GM21381 (cell line): ENCODE measurements at regions not wholly inside any gene's neighbourhood (a gene's known extent, or its start where the extent isn't known, plus 50 kb on each side); places are given as distances from the start of the nearest gene placed in this dataset.
"Not testable (repeated sequence)": the region's sequence is repeated elsewhere in the genome, so short reads cannot be mapped to it uniquely, and the experiment has no call there.

Experiments used
- ATAC-seq: cut with Tn5 transposase; IDR thresholded peaks from one replicate; pipeline ENCODE4 v1.9.1; 2021; ENCODE audit warnings: mild to moderate bottlenecking, moderate library complexity; ENCODE audit not compliant: unreplicated experiment

- ATAC-seq: no peak
These were observed 93.4 kb upstream of the WSB1 start for GRCh38 chr17:27200476-27200875.

- no peak for ATAC-seq
These were observed 90.7 kb upstream of the WSB1 start for GRCh38 chr17:27203241-27203640.

- ATAC-seq: no peak
These were observed 87.5 kb upstream of the WSB1 start for GRCh38 chr17:27206447-27206846.

- no peak for ATAC-seq
These were observed 86.8 kb upstream of the WSB1 start for GRCh38 chr17:27207073-27207513.

- not testable (repeated sequence) for ATAC-seq
These were observed 85.5 kb upstream of the WSB1 start for GRCh38 chr17:27208370-27208769.

GRCh38 chr17:27209316-27209715, 84.6 kb upstream of the WSB1 start:
- no peak for ATAC-seq

- ATAC-seq: not testable (repeated sequence)
These were observed 83.1 kb upstream of the WSB1 start for GRCh38 chr17:27210809-27211208.

- ATAC-seq: no peak
These were observed 77.1 kb upstream of the WSB1 start for GRCh38 chr17:27216836-27217235.

- ATAC-seq: peak; percentile 75
These were observed 76.3 kb upstream of the WSB1 start for GRCh38 chr17:27217631-27218030.

GRCh38 chr17:27218041-27218440, 75.9 kb upstream of the WSB1 start:
- ATAC-seq: no peak

GRCh38 chr17:27218719-27219488, 75.0 kb upstream of the WSB1 start:
- peak; percentile 77 for ATAC-seq

- no peak for ATAC-seq
These were observed 71.4 kb upstream of the WSB1 start for GRCh38 chr17:27222515-27222914.

- no peak for ATAC-seq
These were observed 69.2 kb upstream of the WSB1 start for GRCh38 chr17:27224526-27225315.

GRCh38 chr17:27226611-27227230, 67.2 kb upstream of the WSB1 start:
- no peak for ATAC-seq

GRCh38 chr17:27230996-27231395, 62.9 kb upstream of the WSB1 start:
- ATAC-seq: no peak

GRCh38 chr17:27232328-27232727, 61.6 kb upstream of the WSB1 start:
- ATAC-seq: no peak

GRCh38 chr17:27233059-27233458, 60.9 kb upstream of the WSB1 start:
- no peak for ATAC-seq

GRCh38 chr17:27233776-27234175, 60.1 kb upstream of the WSB1 start:
- no peak for ATAC-seq

GRCh38 chr17:27236717-27237315, 57.1 kb upstream of the WSB1 start:
- ATAC-seq: no peak

- ATAC-seq: no peak
These were observed 56.0 kb upstream of the WSB1 start for GRCh38 chr17:27237890-27238289.

- ATAC-seq: peak; percentile 46
These were observed 54.9 kb upstream of the WSB1 start for GRCh38 chr17:27239046-27239445.
